ENCODE measurements at regions not wholly inside any gene's neighbourhood (a gene's known extent, or its start where the extent isn't known, plus 50 kb on each side); places are given as distances from the start of the nearest gene placed in this dataset.
"Not testable (repeated sequence)": the region's sequence is repeated elsewhere in the genome, so short reads cannot be mapped to it uniquely, and the experiment has no call there.

GRCh38 chr19:23984911-23985310 is 70.2 kb downstream of the ZNF726 start:
- not testable (repeated sequence) for H3K4me3 ChIP-seq (ENCODE audit: low read depth, low read length); DNase-seq (ENCODE audit: low read depth)

DNA sequence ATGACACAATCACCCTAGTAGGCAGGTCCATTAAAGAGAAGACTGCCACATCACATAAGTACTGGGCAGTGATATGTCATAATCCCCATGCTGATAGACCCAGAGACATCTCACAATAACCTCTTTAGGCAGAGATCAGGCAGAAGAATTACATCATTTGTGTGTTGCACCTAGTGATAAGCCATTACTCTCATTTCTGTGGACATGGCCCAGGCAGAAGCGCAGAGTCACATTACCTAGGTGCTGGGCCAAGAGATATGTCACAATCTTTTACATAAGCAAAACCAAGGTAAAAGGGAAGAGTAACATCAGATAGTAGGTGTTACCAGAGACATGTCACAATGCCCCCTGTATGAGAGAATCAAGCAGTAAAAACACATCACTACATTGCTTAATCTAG is 71.9 kb downstream of the ZNF726 start:
- no peak for DNase-seq (ENCODE audit: low read depth)
- TF ChIP-seq, protein P1, sequence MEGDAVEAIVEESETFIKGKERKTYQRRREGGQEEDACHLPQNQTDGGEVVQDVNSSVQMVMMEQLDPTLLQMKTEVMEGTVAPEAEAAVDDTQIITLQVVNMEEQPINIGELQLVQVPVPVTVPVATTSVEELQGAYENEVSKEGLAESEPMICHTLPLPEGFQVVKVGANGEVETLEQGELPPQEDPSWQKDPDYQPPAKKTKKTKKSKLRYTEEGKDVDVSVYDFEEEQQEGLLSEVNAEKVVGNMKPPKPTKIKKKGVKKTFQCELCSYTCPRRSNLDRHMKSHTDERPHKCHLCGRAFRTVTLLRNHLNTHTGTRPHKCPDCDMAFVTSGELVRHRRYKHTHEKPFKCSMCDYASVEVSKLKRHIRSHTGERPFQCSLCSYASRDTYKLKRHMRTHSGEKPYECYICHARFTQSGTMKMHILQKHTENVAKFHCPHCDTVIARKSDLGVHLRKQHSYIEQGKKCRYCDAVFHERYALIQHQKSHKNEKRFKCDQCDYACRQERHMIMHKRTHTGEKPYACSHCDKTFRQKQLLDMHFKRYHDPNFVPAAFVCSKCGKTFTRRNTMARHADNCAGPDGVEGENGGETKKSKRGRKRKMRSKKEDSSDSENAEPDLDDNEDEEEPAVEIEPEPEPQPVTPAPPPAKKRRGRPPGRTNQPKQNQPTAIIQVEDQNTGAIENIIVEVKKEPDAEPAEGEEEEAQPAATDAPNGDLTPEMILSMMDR (IDR thresholded peaks at IDR 0.05; ENCODE audit: insufficient read depth, low read depth, low read length, missing control alignments), result no peak
- no peak overlapping the region for H3K4me3 ChIP-seq (ENCODE audit: low read depth, low read length)

DNA sequence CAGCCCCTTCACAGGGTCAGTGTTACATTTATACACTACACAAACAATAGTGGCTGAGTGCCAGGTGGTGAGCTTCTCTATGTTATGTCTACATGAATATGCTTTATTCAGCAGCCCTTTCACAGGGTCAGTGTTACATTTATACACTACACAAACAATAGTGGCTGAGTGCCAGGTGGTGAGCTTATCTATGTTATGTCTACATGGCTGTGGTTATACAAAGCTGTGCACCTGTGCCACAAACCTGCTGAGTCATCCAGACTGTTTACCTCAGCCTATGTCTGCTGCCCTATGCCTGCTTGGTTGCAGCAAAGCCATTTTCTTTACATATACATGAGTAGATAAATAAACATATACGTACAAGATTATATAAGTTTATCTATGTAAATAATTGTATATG is 76.5 kb downstream of the ZNF726 start:
- DNase-seq (ENCODE audit: low read depth), result no peak
- TF ChIP-seq, protein P1 (IDR thresholded peaks at IDR 0.05; ENCODE audit: insufficient read depth, low read depth, low read length, missing control alignments), result no peak
- no peak overlapping the region for H3K4me3 ChIP-seq (ENCODE audit: low read depth, low read length)

- no peak for DNase-seq (ENCODE audit: low read depth)
- TF ChIP-seq, protein P1 (IDR thresholded peaks at IDR 0.05; ENCODE audit: insufficient read depth, low read depth, low read length, missing control alignments), result no peak
- H3K4me3 ChIP-seq (ENCODE audit: low read depth, low read length), result no peak overlapping the region
Observed at GRCh38 chr19:23992348-23992747, 77.7 kb downstream of the ZNF726 start.

- DNase-seq (ENCODE audit: low read depth), result no peak
- no peak overlapping the region for H3K4me3 ChIP-seq (ENCODE audit: low read depth, low read length)
- TF ChIP-seq, protein P1 (IDR thresholded peaks at IDR 0.05; ENCODE audit: insufficient read depth, low read depth, low read length, missing control alignments), result no peak
Observed at GRCh38 chr19:23993440-23993839, 78.8 kb downstream of the ZNF726 start.

- TF ChIP-seq, protein P1 (IDR thresholded peaks at IDR 0.05; ENCODE audit: insufficient read depth, low read depth, low read length, missing control alignments), result peak; percentile 6
- DNase-seq (ENCODE audit: low read depth), result no peak
- no peak overlapping the region for H3K4me3 ChIP-seq (ENCODE audit: low read depth, low read length)
Observed at GRCh38 chr19:23996549-23996948, 81.9 kb downstream of the ZNF726 start.

- H3K4me3 ChIP-seq (ENCODE audit: low read depth, low read length), result no peak overlapping the region
- TF ChIP-seq, protein P1 (IDR thresholded peaks at IDR 0.05; ENCODE audit: insufficient read depth, low read depth, low read length, missing control alignments), result no peak
- no peak for DNase-seq (ENCODE audit: low read depth)
Observed at GRCh38 chr19:23998568-23998967, 83.9 kb downstream of the ZNF726 start.

Measured in GM12865 (cell line).